C4-2B (cell line): ENCODE measurements at regions not wholly inside any gene's neighbourhood (a gene's known extent, or its start where the extent isn't known, plus 50 kb on each side); places are given as distances from the start of the nearest gene placed in this dataset.

Experiments
- ZFX ChIP-seq: fragments of 450-650 bp; IDR thresholded peaks from 2 replicates; pipeline ENCODE4 v1.6.1; 2017
- TF ChIP-seq, protein P1 (sequence below): fragments of 450-650 bp; conservative IDR thresholded peaks from 2 replicates; pipeline ENCODE4 v1.5.1; 2017; ENCODE audit warnings: mild to moderate bottlenecking

DNA sequence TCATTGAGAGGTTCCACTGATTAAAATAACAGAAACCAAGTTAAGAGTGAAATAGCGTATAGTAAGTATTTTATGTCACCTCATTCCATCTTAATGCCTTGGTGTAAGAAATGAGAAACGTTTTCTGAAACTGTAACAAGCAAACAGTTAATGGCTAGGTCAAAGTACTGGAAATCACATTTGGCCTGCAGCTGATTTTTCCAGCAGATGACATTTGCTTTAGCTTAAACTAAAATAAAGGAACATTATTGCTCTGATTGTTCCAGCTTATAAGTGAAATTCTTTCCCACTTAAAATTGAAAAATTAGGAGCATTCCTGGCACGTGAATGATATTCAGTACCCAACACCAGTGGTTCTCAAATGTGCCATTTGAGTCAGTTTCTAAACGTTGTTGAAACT lies 213.6 kb upstream of the DPP6 start:
- TF ChIP-seq, protein P1, sequence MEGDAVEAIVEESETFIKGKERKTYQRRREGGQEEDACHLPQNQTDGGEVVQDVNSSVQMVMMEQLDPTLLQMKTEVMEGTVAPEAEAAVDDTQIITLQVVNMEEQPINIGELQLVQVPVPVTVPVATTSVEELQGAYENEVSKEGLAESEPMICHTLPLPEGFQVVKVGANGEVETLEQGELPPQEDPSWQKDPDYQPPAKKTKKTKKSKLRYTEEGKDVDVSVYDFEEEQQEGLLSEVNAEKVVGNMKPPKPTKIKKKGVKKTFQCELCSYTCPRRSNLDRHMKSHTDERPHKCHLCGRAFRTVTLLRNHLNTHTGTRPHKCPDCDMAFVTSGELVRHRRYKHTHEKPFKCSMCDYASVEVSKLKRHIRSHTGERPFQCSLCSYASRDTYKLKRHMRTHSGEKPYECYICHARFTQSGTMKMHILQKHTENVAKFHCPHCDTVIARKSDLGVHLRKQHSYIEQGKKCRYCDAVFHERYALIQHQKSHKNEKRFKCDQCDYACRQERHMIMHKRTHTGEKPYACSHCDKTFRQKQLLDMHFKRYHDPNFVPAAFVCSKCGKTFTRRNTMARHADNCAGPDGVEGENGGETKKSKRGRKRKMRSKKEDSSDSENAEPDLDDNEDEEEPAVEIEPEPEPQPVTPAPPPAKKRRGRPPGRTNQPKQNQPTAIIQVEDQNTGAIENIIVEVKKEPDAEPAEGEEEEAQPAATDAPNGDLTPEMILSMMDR: no peak
- TF ChIP-seq ZFX: no peak
